ENCODE measurements at regions not wholly inside any gene's neighbourhood (a gene's known extent, or its start where the extent isn't known, plus 50 kb on each side); places are given as distances from the start of the nearest gene placed in this dataset.
"Not testable (repeated sequence)": the region's sequence is repeated elsewhere in the genome, so short reads cannot be mapped to it uniquely, and the experiment has no call there.

- TF ChIP-seq CTCF (conservative IDR thresholded peaks at IDR 0.05; ENCODE audit: low read depth in 2 of 2); POLR2AphosphoS5 (IDR thresholded peaks at IDR 0.05; ENCODE audit: low read depth); EZH2phosphoT487 (IDR thresholded peaks at IDR 0.05; ENCODE audit: unreplicated experiment); CREB1 (CRISPR knock-in tag; IDR thresholded peaks at IDR 0.05; ENCODE audit: low read depth): not testable (repeated sequence)
- TF ChIP-seq, protein P1, sequence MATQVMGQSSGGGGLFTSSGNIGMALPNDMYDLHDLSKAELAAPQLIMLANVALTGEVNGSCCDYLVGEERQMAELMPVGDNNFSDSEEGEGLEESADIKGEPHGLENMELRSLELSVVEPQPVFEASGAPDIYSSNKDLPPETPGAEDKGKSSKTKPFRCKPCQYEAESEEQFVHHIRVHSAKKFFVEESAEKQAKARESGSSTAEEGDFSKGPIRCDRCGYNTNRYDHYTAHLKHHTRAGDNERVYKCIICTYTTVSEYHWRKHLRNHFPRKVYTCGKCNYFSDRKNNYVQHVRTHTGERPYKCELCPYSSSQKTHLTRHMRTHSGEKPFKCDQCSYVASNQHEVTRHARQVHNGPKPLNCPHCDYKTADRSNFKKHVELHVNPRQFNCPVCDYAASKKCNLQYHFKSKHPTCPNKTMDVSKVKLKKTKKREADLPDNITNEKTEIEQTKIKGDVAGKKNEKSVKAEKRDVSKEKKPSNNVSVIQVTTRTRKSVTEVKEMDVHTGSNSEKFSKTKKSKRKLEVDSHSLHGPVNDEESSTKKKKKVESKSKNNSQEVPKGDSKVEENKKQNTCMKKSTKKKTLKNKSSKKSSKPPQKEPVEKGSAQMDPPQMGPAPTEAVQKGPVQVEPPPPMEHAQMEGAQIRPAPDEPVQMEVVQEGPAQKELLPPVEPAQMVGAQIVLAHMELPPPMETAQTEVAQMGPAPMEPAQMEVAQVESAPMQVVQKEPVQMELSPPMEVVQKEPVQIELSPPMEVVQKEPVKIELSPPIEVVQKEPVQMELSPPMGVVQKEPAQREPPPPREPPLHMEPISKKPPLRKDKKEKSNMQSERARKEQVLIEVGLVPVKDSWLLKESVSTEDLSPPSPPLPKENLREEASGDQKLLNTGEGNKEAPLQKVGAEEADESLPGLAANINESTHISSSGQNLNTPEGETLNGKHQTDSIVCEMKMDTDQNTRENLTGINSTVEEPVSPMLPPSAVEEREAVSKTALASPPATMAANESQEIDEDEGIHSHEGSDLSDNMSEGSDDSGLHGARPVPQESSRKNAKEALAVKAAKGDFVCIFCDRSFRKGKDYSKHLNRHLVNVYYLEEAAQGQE (IDR thresholded peaks at IDR 0.05; ENCODE audit: unreplicated experiment), result not testable (repeated sequence)
These were observed 76.4 kb upstream of the ANTXRL start for GRCh38 chr10:46210427-46210826.

Measured in GM23338 (cell line).